Suppressor macrophage treated with lipopolysaccharide for 1 hour (primary cell): ENCODE measurements at regions not wholly inside any gene's neighbourhood (a gene's known extent, or its start where the extent isn't known, plus 50 kb on each side); places are given as distances from the start of the nearest gene placed in this dataset.

Experiments used
- DNase-seq, 3 donors: peaks; one replicate each; pipeline ENCODE4 v3.0.0-alpha.2; 2020 to 2022

- DNase-seq: no peak
Observed at GRCh38 chr2:7825591-7826312, 856.1 kb upstream of the ID2 start.

GRCh38 chr2:7826656-7827055 lies 855.2 kb upstream of the ID2 start:
- DNase-seq: no peak

- DNase-seq: no peak
Observed at GRCh38 chr2:7829241-7829640, 852.6 kb upstream of the ID2 start.

DNA sequence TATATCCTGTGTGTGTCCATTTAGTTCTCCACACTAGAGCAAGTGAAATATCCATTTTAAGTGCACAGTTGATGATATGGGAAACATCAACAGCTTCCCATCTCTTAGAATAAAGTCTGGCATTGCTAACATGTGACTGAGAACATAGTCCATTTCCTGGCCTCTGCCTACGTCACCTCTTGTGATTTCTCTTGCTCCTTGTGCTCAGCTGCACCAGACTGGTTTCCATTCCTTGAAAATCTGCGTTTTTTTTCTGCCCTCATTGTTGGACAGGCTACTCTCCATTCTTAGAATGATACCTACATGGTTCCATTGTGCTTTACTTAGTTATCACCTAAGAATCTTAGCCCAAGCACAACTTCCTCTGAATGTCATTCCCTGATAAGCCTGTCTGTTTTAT lies 851.2 kb upstream of the ID2 start:
- DNase-seq: no peak

DNA sequence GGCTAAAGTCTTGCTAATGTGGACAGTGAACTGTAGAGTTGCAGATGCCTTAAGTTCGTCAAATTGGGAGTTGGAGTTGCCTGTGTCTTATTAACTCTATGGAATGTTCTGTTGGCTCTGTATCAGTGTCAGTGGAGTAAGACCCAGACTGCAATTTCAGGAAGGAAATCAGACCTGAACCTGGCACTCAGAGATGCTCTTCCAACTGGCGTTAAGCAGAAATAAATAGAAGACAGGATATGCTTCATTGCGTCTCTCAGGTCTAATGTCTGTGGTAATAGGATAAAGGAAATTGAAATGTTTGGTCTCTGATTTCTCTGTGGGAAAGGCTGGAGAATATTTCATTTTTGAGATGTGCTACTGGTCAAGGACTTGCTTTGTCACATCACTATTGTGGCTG lies 846.7 kb upstream of the ID2 start:
- DNase-seq: no peak

DNA sequence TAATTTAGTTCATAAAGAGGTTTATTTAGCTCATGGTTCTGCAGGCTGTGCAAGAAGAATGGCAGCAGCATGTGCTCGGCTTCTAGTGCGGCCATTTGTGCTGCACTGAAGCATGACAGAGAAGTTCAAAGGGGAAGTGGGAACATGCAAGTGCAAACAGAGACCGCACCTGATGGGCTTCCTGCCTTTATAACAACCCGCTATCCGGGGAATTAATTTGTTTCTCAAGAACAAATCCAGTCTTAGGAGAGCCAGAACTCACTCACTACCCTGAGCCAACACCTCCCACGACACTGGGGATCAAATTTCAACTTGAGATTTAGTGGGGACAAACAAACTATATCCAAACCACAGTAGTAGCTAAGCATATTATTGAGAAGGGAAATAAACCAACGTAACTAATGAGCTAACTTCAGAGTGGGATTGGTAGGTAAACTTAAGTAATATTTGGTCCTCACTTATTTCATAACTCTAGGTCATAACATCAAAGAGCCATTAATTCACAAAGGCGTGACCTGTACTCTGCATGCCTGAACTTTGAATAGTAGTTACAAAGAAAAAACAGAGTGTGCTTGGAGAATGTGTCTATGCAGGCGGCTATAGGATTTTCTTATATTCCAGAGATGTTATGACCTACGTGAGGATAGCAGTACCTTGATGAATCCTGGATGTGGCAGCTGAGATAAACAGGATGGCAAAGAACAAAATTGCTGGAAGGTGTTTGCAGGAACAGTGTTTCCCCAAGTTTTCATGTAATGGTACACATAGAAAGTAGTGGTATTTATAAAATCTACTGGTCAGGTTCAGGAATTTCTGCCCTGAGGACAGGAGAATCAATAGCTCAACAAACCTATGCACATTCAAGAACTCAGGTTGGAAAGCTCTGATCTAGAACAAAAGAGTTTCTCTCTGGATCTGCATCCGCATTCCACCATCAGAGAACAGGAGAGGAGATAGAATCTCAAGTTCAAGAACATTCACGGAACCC lies 845.9 kb upstream of the ID2 start:
- DNase-seq: peak in 2 of 3 donors; percentile 23 to 34

DNA sequence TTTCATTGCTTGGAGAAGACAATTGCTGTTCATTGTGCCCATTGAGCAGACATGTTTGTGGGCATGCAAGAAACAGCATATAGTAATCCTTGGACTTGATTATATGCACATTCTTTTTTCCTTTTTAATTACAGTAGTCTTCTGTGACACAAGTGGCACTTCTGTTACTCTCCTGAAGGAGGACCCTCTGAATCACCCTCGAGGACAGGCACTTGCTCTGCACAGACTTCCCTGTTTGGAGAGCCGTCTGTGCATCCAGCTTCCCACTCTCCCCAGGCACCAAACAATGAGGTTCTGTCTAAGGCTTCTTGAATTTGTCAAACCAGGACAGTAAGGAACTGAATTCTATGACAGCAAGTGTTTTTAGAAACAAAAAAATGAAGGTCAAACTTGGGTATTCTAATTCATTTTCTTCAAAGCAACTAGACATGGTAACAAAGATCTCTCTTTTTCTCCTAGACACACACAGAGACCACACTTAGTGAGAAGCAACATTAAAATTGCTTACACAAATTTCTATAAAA lies 844.6 kb upstream of the ID2 start:
- DNase-seq: peak; percentile 66 to 70 (median 69)

GRCh38 chr2:7838669-7839068 lies 843.2 kb upstream of the ID2 start:
- DNase-seq: no peak

GRCh38 chr2:7840651-7841380 lies 841.0 kb upstream of the ID2 start:
- DNase-seq: no peak

DNA sequence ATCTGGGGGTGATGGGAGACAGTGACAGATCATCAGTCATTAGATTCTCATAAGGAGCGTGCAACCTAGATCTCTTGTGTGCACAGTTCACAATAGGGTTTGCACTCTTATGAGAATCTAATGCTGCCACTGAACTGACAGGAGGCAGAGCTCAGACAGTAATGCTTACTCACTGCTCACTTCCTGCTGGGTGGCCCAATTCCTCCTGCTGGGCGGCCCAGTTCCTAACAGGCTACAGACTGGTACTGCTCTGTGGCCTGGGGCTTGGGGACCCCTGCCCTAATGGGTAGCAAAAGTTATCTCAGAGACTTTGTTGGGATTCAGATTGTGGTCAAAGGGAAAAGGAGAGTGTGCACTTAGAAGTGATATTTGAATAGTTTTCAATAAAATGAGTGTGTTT lies 840.1 kb upstream of the ID2 start:
- peak in 2 of 3 donors; percentile 23 to 29 for DNase-seq

- DNase-seq: no peak
Observed at GRCh38 chr2:7844414-7844965, 837.4 kb upstream of the ID2 start.

DNA sequence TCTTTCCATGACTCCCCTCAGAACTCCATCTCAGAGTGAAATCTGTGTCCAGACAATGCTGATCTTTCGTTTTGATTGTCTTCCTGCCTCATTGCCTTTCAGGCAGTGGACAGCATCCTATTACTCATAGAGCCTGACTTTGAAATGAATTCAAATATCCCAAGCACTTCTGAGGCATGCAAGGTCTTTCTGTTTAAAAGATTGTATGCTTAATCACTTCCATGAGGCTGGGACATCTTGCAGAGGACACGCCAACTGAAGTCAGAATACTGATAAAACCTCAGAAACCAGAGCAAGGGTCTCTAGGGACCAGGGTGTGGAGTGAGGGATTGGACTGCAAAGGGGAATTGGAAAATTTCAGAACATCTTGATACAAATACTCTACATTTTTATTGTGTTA lies 836.5 kb upstream of the ID2 start:
- no peak for DNase-seq

DNA sequence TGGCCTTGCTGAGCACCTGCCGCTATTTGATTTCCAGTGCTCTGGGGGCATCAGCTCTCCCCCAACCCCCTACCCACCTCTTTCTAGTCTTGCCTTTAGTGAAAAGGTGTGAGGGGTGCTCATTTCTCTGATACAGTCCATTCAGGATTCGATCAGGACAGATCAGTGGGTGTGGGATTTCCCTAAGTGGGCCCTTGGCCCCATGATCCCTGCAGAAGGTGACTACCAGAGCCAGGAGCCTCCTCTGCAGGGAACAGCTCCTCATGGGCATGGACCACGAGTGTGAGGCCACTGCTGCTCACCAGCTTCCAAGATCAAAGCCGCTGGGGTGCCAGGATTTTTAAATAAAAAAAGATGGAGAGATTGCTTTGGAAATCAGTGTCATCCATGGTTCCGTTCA lies 835.2 kb upstream of the ID2 start:
- no peak for DNase-seq

- no peak for DNase-seq
Observed at GRCh38 chr2:7847321-7847720, 834.5 kb upstream of the ID2 start.

GRCh38 chr2:7849027-7849426 lies 832.8 kb upstream of the ID2 start:
- no peak for DNase-seq

GRCh38 chr2:7849531-7849930 lies 832.3 kb upstream of the ID2 start:
- DNase-seq: no peak

- DNase-seq: peak; percentile 48 to 58 (median 54)
Observed at GRCh38 chr2:7852546-7852945, 829.3 kb upstream of the ID2 start.

GRCh38 chr2:7857904-7858303 lies 824.0 kb upstream of the ID2 start:
- DNase-seq: no peak

DNA sequence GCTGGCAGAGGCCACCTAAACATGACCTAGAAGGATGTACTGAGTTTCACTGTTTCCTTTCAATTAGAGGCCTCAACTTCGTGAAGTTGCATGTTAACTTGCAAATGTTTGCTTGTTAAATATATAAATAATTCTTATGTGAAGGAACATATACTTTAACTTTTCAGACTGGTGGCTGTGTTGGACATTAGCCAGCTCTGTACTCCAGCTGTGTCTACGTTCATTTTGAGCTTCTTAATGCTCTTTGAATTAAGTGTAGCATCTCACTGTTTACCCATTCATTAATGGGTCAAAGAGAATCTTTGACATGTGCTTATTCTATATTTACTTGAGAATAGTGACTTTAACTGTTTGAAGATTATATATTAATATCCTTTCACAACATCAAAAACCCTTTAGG lies 823.2 kb upstream of the ID2 start:
- DNase-seq: no peak

DNA sequence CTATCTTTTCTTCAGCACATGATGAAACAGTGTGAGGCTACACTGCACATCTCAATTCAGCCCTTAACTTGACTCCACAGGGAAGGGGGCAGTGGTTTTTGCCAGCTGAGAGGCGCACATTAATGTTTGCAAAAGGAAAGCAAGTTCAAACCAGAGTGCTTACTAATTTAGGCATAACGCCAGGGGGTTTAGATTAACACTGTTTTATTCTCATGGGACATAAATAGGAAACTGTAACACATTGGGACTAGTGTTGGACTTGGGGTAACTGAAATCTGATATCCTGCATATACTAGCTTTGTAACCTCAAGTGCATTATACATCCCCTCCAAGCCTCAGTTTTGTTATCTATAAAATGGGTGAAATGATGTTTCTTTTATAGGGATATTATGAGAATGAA lies 821.2 kb upstream of the ID2 start:
- no peak for DNase-seq

- DNase-seq: no peak
Observed at GRCh38 chr2:7861910-7862702, 819.8 kb upstream of the ID2 start.

- DNase-seq: no peak
Observed at GRCh38 chr2:7866104-7866503, 815.8 kb upstream of the ID2 start.
